ENCODE measurements at regions not wholly inside any gene's neighbourhood (a gene's known extent, or its start where the extent isn't known, plus 50 kb on each side); places are given as distances from the start of the nearest gene placed in this dataset.
"Not testable (repeated sequence)": the region's sequence is repeated elsewhere in the genome, so short reads cannot be mapped to it uniquely, and the experiment has no call there.

GRCh38 chr16:21516705-21517040 lies 82.7 kb upstream of the METTL9 start:
- not testable (repeated sequence) for DNase-seq (ENCODE audit: low spot score)

GRCh38 chr16:21517263-21517662 lies 82.1 kb upstream of the METTL9 start:
- DNase-seq (ENCODE audit: low spot score), result not testable (repeated sequence)

- DNase-seq (ENCODE audit: low spot score), result not testable (repeated sequence)
Measured at GRCh38 chr16:21519361-21520133, 79.8 kb upstream of the METTL9 start.

- peak; percentile 98 for DNase-seq (ENCODE audit: low spot score)
Measured at GRCh38 chr16:21520134-21521047, 79.0 kb upstream of the METTL9 start.

GRCh38 chr16:21521048-21521389 lies 78.4 kb upstream of the METTL9 start:
- DNase-seq (ENCODE audit: low spot score), result not testable (repeated sequence)

- DNase-seq (ENCODE audit: low spot score), result not testable (repeated sequence)
Measured at GRCh38 chr16:21521390-21522143, 77.8 kb upstream of the METTL9 start.

GRCh38 chr16:21522846-21523245 lies 76.5 kb upstream of the METTL9 start:
- not testable (repeated sequence) for DNase-seq (ENCODE audit: low spot score)

- peak; percentile 73 for DNase-seq (ENCODE audit: low spot score)
Measured at GRCh38 chr16:21523411-21524067, 75.8 kb upstream of the METTL9 start.

- no peak for DNase-seq (ENCODE audit: low spot score)
Measured at GRCh38 chr16:21524068-21524751, 75.2 kb upstream of the METTL9 start.

GRCh38 chr16:21524752-21525028 lies 74.7 kb upstream of the METTL9 start:
- DNase-seq (ENCODE audit: low spot score), result not testable (repeated sequence)

- not testable (repeated sequence) for DNase-seq (ENCODE audit: low spot score)
Measured at GRCh38 chr16:21525029-21525895, 74.1 kb upstream of the METTL9 start.

GRCh38 chr16:21525956-21526922 lies 73.1 kb upstream of the METTL9 start:
- not testable (repeated sequence) for DNase-seq (ENCODE audit: low spot score)

GRCh38 chr16:21526923-21527807 lies 72.2 kb upstream of the METTL9 start:
- no peak for DNase-seq (ENCODE audit: low spot score)

GRCh38 chr16:21529060-21529658 lies 70.2 kb upstream of the METTL9 start:
- not testable (repeated sequence) for DNase-seq (ENCODE audit: low spot score)

- not testable (repeated sequence) for DNase-seq (ENCODE audit: low spot score)
Measured at GRCh38 chr16:21530729-21531383, 68.5 kb upstream of the METTL9 start.

GRCh38 chr16:21532996-21533395 lies 66.4 kb upstream of the METTL9 start:
- not testable (repeated sequence) for DNase-seq (ENCODE audit: low spot score)

- not testable (repeated sequence) for DNase-seq (ENCODE audit: low spot score)
Measured at GRCh38 chr16:21533474-21533873, 65.9 kb upstream of the METTL9 start.

All from Ammon's horn (tissue), 1 donor.